ENCODE measurements at regions not wholly inside any gene's neighbourhood (a gene's known extent, or its start where the extent isn't known, plus 50 kb on each side); places are given as distances from the start of the nearest gene placed in this dataset.

GRCh38 chr4:73348185-73348584 is 55.9 kb upstream of the ALB start:
- POLR2A ChIA-PET = interaction anchor here (1.0 to 1.2 kb wide), 3 partner anchors 56 to 90 kb away, joined by 3 to 8 read pairs (median 7); partner anchors contain the start of genes ALB and ANKRD17
- in situ Hi-C loops (cut with HindIII; ENCODE audit: extremely low pct_ligation_motif_present, low pct_unique_long_range_greater_than_20kb) (loop anchor here (25.0 kb wide), 1 partner anchor 239 kb away; no protein-coding TSS in a partner anchor), intact Hi-C loops (cut with micrococcal nuclease; ENCODE audit: unreplicated experiment) (loop anchor here (5.0 kb wide), 2 partner anchors 39 to 84 kb away; no protein-coding TSS in a partner anchor)
- ATAC-seq = peak; percentile 46; the same call in 2 of the 3 replicates
- peak; percentile 73 for DNase-seq (ENCODE audit: low spot score)
- H3K36me3 ChIP-seq (replicated peaks in 1 of 2; ENCODE audit: control insufficient read depth in 1 of 2, insufficient read depth in 2 of 2, low read length in 2 of 2) = no peaks in the 10 kb centered on the region
- H3K27ac ChIP-seq (ENCODE audit: extremely low read length, insufficient read depth, low read length) = peak overlapping the region; percentile 91
- peak overlapping the region in 1 of 3 experiments; percentile 8; a peak in 2 of 6 replicates for H3K4me3 ChIP-seq (replicated peaks in 1 of 3; ENCODE audit: insufficient read depth in 1 of 3, low read depth in 2 of 3, low read length in 3 of 3)
- no TSS peak for BruUV-seq (replicated peaks)
- peak; percentile 34 for FAIRE-seq
- H3K4me1 ChIP-seq (ENCODE audit: insufficient read depth, low read length) = peaks cover 71% of the 10 kb centered on the region
- H4K20me1 ChIP-seq (ENCODE audit: insufficient read depth, low read length) = no peaks in the 10 kb centered on the region
- peaks cover 31% of the 10 kb centered on the region for H3K79me2 ChIP-seq (ENCODE audit: insufficient read depth, low read length)
- H3K9me3 ChIP-seq (ENCODE audit: low read length) = no peaks in the 10 kb centered on the region
- CTCF ChIA-PET (ENCODE audit: low intra/inter-chr PET ratio, low total read pairs) = no interaction called here
- no peaks in the 10 kb centered on the region for H3K27me3 ChIP-seq (ENCODE audit: control insufficient read depth in 1 of 2, insufficient read depth in 2 of 2, low read length in 2 of 2)
- no peak overlapping the region for H3K9ac ChIP-seq (ENCODE audit: insufficient read depth, low read depth, low read length)
- no peak overlapping the region for H2AFZ ChIP-seq (ENCODE audit: low read length)
- peak overlapping the region; percentile 64 for H3K4me2 ChIP-seq (ENCODE audit: low read depth, low read length)
- TF ChIP-seq MED1 (CRISPR knock-in tag; IDR thresholded peaks at IDR 0.05) (peak; percentile 49; the same call in 1 of the 2 replicates), ATF7 (IDR thresholded peaks at IDR 0.05) (no peak), ATF7 (CRISPR knock-in tag; IDR thresholded peaks at IDR 0.05) (no peak), ASH2L (IDR thresholded peaks at IDR 0.05; ENCODE audit: insufficient read length, low read depth, low read length) (peak; percentile 17), ARID5B (CRISPR knock-in tag; IDR thresholded peaks at IDR 0.05) (peak; percentile 64), SOX6 (IDR thresholded peaks at IDR 0.05) (no peak), SOX6 (CRISPR knock-in tag; IDR thresholded peaks at IDR 0.05) (peak; percentile 22; the same call in 1 of the 2 replicates), ZNF207 (IDR thresholded peaks at IDR 0.05; ENCODE audit: borderline replicate concordance) (no peak), YY1 (IDR thresholded peaks at IDR 0.05; ENCODE audit: insufficient read depth, insufficient replicate concordance, low read depth, low read length) (no peak), GATAD2A (CRISPR knock-in tag; IDR thresholded peaks at IDR 0.05) (peak; percentile 65; the same call in 1 of the 2 replicates), POGK (CRISPR knock-in tag; conservative IDR thresholded peaks at IDR 0.05) (no peak), RNF219 (CRISPR knock-in tag; IDR thresholded peaks at IDR 0.05) (no peak), RORA (CRISPR knock-in tag; IDR thresholded peaks at IDR 0.05) (no peak), NRL (CRISPR knock-in tag; IDR thresholded peaks at IDR 0.05; ENCODE audit: borderline replicate concordance) (no peak), CENPT (CRISPR knock-in tag; IDR thresholded peaks at IDR 0.05; ENCODE audit: low read depth) (no peak), ZBTB26 (CRISPR knock-in tag; IDR thresholded peaks at IDR 0.05; ENCODE audit: borderline replicate concordance) (no peak), BHLHE40 (IDR thresholded peaks at IDR 0.05; ENCODE audit: low read length) (no peak)
